ENCODE measurements at regions not wholly inside any gene's neighbourhood (a gene's known extent, or its start where the extent isn't known, plus 50 kb on each side); places are given as distances from the start of the nearest gene placed in this dataset.

- Histone ChIP-seq H3K27ac (ENCODE audit: extremely low read depth, low read depth, low read length) (no peak overlapping the region), H3K4me1 (ENCODE audit: control insufficient read depth, insufficient read depth, low read length) (no peaks in the 10 kb centered on the region), H3K9me3 (ENCODE audit: control insufficient read depth, insufficient read depth, low read depth, low read length) (no peaks in the 10 kb centered on the region), H3K4me3 (ENCODE audit: low read depth, low read length) (no peak overlapping the region), H3K36me3 (ENCODE audit: control insufficient read depth in 2 of 2, insufficient read depth in 1 of 2, low read length in 2 of 2) (no peaks in the 10 kb centered on the region)
- ChIA-PET CTCF (no interaction called here), POLR2A (no interaction called here)
- TF ChIP-seq ZNF639 (tag by site-specific recombination; IDR thresholded peaks at IDR 0.05) (no peak), AEBP2 (tag by site-specific recombination; IDR thresholded peaks at IDR 0.05; ENCODE audit: borderline replicate concordance) (no peak), SP7 (tag by site-specific recombination; IDR thresholded peaks at IDR 0.05) (no peak), GLIS1 (tag by site-specific recombination; IDR thresholded peaks at IDR 0.05) (no peak), ZNF544 (tag by site-specific recombination; IDR thresholded peaks at IDR 0.05) (no peak)
Measured at GRCh38 chr7:116420003-116420402, 79.5 kb upstream of the CAV2 start.

GRCh38 chr7:116421298-116421697, 78.2 kb upstream of the CAV2 start:
- POLR2A ChIA-PET = no interaction called here
- CTCF ChIA-PET = no interaction called here

DNA sequence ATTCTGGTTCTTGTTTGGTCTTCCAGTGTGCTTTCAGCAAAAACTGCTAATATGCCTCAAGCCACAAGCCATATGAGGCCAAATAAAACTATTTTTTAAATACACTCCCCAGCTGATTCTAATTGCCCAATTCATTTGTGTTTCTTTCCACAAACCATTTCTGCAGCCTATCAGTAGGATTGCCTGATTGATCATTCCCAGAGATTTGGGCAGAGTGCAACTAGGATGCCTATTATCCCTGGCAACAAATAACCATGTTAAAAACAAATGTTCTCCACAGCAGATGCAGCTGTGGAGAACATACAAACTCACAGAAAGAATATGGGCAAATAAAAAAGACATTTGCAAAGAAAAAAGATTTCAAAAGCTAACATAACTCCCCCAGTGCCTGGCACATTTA, 76.9 kb upstream of the CAV2 start:
- H3K4me1 ChIP-seq (ENCODE audit: control insufficient read depth, insufficient read depth, low read length) = peaks cover 8% of the 10 kb centered on the region; the same call in 1 of the 2 replicates
- ChIA-PET POLR2A (no interaction called here), CTCF (interaction anchor here (0.7 kb wide), 1 partner anchor 11 kb away, joined by 3 read pairs; no protein-coding TSS in a partner anchor)
- no peak overlapping the region for H3K27ac ChIP-seq (ENCODE audit: extremely low read depth, low read depth, low read length)
- H3K36me3 ChIP-seq (ENCODE audit: control insufficient read depth in 2 of 2, insufficient read depth in 1 of 2, low read length in 2 of 2) = no peaks in the 10 kb centered on the region
- H3K4me3 ChIP-seq (ENCODE audit: low read depth, low read length) = no peak overlapping the region
- TF ChIP-seq ZNF311 (tag by site-specific recombination; IDR thresholded peaks at IDR 0.05; ENCODE audit: borderline replicate concordance) = no peak
- 0 out of 2 replicates have a peak, but pooled peaks have one; percentile 42 for TF ChIP-seq ZBTB17 (tag by site-specific recombination; IDR thresholded peaks at IDR 0.05)
- TF ChIP-seq ZNF138 (tag by site-specific recombination; IDR thresholded peaks at IDR 0.05; ENCODE audit: borderline replicate concordance) = no peak
- no peak for TF ChIP-seq ZNF324 (tag by site-specific recombination; IDR thresholded peaks at IDR 0.05)
- TF ChIP-seq ZNF404 (tag by site-specific recombination; IDR thresholded peaks at IDR 0.05) = no peak
- TF ChIP-seq ATF2 (tag by site-specific recombination; IDR thresholded peaks at IDR 0.05; ENCODE audit: low read depth) = no peak
- TF ChIP-seq ZNF664 (tag by site-specific recombination; IDR thresholded peaks at IDR 0.05) = no peak
- no peak for TF ChIP-seq ZNF223 (tag by site-specific recombination; IDR thresholded peaks at IDR 0.05)
- no peaks in the 10 kb centered on the region for H3K9me3 ChIP-seq (ENCODE audit: control insufficient read depth, insufficient read depth, low read depth, low read length)

More at GRCh38 chr7:116421298-116421697, 78.2 kb upstream of the CAV2 start:
- Histone ChIP-seq H3K9me3 (ENCODE audit: control insufficient read depth, insufficient read depth, low read depth, low read length) (no peaks in the 10 kb centered on the region), H3K27ac (ENCODE audit: extremely low read depth, low read depth, low read length) (no peak overlapping the region), H3K4me3 (ENCODE audit: low read depth, low read length) (no peak overlapping the region), H3K4me1 (ENCODE audit: control insufficient read depth, insufficient read depth, low read length) (peaks cover 3% of the 10 kb centered on the region; the same call in 1 of the 2 replicates), H3K36me3 (ENCODE audit: control insufficient read depth in 2 of 2, insufficient read depth in 1 of 2, low read length in 2 of 2) (no peaks in the 10 kb centered on the region)
- TF ChIP-seq OSR2 (tag by site-specific recombination; IDR thresholded peaks at IDR 0.05) = no peak
- no peak for TF ChIP-seq KLF16 (tag by site-specific recombination; IDR thresholded peaks at IDR 0.05)

DNA sequence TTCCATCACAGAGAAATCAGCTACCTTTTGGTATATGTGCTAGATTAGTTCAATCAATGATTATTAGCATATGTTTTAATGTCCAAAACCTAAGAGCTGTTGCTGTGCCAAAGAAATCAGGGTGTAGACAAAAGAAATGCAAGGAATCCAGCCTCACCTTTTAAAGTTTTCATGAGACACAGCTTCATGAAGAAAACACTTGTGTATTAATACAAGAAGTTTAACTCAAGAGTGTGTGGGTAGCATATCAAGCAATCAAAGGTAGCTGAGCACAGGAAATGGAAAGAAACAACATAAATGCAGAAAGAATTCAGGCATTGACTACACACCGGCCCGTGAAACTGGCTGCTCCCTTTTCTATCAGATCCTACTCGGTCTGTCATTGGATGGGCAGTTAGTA, 76.0 kb upstream of the CAV2 start:
- H3K4me3 ChIP-seq (ENCODE audit: low read depth, low read length) = no peak overlapping the region
- POLR2A ChIA-PET = no interaction called here
- H3K36me3 ChIP-seq (ENCODE audit: control insufficient read depth in 2 of 2, insufficient read depth in 1 of 2, low read length in 2 of 2) = no peaks in the 10 kb centered on the region
- peaks cover 8% of the 10 kb centered on the region; the same call in 1 of the 2 replicates for H3K4me1 ChIP-seq (ENCODE audit: control insufficient read depth, insufficient read depth, low read length)
- CTCF ChIA-PET = interaction anchor here (0.6 kb wide), 1 partner anchor 662 kb away, joined by 5 read pairs; no protein-coding TSS in a partner anchor
- H3K27ac ChIP-seq (ENCODE audit: extremely low read depth, low read depth, low read length) = no peak overlapping the region
- no peaks in the 10 kb centered on the region for H3K9me3 ChIP-seq (ENCODE audit: control insufficient read depth, insufficient read depth, low read depth, low read length)
- TF ChIP-seq ZNF529 (tag by site-specific recombination; IDR thresholded peaks at IDR 0.05; ENCODE audit: insufficient replicate concordance) = no peak
- no peak for TF ChIP-seq ZNF239 (tag by site-specific recombination; IDR thresholded peaks at IDR 0.05)
- TF ChIP-seq PRDM2 (tag by site-specific recombination; IDR thresholded peaks at IDR 0.05; ENCODE audit: borderline replicate concordance) = no peak
- TF ChIP-seq ZNF223 (tag by site-specific recombination; IDR thresholded peaks at IDR 0.05) = no peak
